Muscle of back (tissue), 3 donors: ENCODE measurements at regions not wholly inside any gene's neighbourhood (a gene's known extent, or its start where the extent isn't known, plus 50 kb on each side); places are given as distances from the start of the nearest gene placed in this dataset.

Experiments used
- DNase-seq, 3 donors: peaks; one replicate each; pipeline versions ENCODE4 v3.0.0 to v3.0.0-alpha.2; 2013

DNA sequence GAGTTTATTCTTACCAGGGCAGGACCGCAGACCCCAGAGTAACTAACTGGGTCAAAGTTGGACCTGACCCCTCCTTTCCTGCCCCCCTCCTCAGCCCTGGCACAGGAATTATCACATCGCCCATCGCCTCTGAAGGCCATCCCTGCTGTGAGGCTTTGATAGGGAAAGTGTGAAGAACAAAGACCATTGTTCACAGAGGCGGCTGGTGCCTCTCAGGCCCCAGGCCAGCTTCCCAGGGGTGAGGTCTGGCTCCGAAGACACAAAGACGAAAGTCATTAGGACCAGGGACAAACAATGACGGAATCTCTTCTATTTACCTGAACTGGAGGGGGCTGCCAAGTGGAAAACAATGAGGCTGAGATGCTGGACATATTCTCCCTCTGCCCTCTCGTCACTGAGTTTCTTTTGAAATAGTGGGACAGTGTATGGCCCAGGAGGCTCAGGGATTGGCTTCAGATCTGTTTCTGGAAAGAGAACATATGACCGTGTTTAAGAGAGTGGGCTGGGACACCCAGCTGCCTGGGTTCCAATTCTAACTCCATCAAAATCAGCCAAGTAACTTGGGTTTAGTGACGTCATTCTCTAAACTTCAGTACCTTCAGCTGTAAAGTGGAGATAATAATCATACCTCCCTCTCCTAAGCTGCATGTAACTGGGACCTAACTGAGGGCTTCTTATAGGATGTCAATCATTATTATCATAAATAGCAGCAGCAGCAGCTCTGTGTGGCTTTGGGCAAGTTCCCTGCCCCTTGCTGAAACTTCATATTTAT lies 769.4 kb downstream of the MED13L start:
- peak in 1 of 3 donors; percentile 23 for DNase-seq

DNA sequence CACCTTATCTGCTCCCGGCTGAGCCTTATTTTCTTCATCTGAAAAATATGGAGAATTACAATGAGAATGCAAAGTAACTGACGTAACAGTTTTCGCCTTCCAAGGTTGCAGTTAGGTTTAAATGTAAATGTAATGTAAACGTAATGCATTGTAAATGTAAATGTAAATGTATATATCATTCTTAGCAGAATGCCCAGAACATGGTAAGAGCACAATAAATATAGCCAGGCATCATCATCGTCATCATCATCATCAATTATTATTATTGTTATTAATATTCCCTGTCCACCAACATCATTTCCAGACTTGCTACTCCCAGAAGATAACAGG lies 770.0 kb downstream of the MED13L start:
- no peak for DNase-seq

DNA sequence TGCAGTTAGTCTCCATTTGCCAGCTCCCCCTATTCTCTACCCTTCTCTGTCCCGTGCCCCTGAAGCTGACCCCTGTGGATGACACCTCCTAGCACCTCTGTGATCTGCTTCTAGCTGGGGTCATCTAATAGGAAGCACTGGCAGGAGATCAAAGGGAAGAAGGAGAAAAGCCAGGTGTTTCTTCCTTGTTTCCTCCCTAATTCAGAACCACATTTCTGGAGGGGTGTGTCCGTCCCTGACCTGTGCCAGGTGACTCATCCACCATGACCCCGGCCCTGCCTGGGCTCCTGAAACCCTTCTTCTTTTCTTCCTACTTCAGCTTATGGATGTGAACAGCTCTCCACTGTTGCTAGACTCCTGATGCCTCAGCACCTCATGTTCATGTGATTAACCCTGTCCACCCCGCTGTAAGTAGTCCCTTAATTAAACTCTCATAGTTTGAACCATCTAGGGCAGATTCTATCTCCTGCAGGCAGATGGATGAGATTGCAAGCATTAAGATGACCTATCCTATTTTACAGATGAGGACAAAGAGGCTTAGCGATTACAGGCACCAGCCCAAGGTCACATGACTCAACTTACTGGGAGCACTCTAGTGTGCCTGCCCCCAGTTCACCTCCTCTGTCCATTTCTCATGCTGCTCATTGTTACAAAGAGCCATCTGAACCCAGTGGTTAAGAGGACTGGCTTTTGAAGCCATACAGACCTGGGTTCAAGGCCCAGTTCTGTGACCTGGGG lies 770.5 kb downstream of the MED13L start:
- no peak for DNase-seq

DNA sequence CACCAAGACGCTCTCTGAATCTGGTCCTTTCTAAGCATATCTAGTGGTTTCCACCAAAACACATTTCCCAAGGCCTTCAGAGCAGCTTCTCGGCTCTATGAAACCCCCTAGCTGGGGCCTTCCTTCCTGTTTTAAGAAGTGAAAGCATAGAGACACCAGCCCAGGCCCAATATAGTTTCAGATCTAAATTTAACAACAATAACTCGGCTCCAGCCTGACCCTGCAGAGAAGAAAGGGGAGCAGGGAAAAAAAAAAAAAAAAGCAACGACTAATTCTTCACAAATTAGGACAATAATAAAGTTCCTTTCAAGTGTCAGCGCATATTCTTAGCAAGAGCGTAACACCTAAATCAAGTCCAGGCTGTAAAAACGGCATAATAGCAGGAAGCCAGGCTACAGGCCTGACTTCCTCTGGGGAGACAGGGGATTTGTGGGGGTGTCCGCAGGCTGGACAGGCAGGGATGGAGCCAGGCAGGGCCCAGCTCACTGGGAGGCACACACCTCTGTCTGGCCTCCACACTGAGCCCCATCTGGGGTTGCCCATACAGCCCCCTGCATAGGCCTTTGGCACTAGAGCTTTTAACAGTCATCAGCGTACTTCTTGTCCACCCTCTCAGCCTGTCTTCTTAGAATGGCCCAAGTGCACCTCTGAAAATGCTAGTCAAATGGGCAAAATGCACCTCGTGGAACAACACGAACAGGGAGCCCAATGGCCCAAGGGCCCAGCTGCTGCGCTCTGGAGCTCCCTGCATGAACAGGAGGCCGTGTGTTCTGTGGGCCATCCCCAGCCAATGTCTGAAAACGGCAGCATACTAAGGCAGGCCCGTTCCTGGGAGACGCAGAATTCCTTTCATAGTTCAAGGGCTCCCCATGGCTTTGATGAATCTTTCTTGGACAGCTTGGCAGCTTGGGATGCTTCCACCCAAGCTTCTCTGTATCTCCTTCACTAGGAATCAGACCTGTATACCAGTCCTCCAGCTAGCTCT lies 772.9 kb downstream of the MED13L start:
- peak in 1 of 3 donors; percentile 48 for DNase-seq

DNA sequence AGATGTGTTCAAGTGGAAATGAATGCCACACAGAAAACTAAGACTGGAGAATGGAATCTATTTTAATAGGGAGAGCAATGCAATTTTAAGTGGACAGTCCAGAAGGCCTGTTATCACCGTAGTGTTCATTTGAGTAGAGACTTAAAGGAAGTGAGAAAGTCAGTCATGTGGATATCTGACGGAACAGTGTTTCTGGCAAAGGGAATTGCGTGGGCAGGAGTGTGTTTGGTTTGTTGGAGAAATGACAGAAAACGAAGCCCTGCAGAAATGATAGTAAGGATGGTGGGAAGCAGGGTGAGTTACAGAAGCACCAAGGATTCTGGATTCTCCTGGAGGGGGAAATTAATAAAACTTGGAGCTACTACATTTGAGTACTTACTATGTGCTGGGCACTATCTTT lies 776.6 kb downstream of the MED13L start:
- DNase-seq, result no peak

DNA sequence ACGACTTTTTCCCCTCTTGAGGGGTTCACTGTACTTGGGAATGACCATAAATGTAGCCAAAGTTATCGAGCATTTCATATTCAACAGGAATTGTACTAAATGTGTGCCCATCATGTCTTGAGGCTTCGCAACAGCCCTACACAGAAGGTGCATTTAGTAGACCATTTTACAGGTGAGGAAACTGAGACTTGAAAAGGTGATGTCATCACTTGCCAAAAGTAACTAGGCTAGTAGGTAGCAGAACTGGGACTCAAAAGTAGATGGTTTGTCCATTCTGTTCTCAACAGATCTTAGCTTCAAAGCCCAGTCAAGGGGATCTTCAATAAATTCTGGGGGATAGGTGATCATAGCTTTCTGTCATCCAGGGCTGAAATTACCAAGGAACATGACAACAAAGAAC lies 782.2 kb downstream of the MED13L start:
- no peak for DNase-seq

DNA sequence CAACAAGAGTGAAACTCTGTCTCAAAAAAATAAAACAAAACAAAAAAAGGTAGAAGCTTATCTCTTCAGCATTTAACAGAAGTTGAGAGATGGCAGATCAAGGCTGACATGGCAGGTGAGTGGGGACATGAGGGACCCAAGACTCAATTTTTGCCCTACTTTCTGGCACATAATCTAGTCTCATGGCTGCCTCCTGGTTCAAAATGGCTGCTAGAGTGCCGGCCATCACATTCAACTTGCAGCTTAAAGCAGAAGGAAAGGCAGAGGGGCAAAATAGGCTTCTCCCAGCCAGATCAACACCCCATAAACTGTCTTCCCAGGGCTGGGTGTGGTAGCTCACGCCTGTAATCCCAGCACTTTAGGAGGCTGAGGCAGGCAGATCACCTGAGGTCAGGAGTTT lies 784.9 kb downstream of the MED13L start:
- DNase-seq, result no peak

DNA sequence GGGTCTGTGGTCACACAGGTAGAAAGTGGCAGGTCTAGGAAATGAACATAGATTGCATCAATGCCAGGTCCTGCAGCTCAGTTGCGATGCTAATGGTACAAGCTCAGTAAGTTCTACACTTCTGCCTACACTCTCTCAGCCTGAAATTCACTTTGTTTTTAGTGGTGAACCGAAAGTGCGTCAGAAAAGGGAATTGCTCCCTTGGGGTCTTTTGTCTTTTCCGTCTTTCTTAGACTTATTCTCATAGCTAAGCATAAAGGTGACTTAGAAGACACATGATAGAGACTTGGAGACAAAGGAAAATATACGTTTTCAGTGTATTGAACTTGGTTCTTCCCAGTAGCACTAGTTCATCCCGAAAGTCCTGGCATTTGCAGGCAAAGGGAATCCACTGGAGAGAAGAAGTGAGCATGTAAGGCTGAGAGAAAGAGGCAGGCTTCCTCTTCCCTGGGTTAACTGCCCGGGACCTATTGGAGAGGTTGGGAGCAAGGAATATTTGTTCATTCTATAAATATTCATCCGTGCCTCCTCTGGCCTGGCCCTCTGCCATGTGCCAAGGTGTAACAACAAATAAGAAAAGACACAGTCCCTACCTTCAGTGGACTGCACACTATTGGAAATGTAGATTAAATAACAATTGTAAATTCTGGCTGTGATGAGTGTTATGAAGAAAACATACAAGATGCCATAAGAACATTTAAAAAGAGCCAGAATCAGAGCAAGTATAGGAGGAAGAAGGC lies 785.8 kb downstream of the MED13L start:
- peak in 1 of 3 donors; percentile 36 for DNase-seq

DNA sequence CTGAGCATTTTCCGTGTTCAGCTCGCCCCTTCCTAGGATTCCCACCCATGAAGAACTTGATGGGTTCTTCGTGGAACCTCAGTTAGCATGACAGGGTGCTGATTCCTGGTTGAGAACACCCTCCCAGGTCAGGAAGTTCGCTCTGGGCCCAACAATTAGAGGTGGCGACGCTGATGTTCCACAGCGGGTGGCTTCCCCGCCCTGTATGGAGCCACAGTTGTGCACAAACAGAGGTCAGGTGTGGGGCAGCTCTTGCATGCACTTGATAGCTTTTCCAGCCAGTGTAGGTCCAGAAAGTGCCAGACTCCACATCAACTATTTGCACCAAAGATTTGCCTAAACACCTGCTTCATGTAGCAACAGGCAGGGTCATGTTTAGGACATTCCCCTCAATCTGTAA lies 788.2 kb downstream of the MED13L start:
- no peak for DNase-seq

DNA sequence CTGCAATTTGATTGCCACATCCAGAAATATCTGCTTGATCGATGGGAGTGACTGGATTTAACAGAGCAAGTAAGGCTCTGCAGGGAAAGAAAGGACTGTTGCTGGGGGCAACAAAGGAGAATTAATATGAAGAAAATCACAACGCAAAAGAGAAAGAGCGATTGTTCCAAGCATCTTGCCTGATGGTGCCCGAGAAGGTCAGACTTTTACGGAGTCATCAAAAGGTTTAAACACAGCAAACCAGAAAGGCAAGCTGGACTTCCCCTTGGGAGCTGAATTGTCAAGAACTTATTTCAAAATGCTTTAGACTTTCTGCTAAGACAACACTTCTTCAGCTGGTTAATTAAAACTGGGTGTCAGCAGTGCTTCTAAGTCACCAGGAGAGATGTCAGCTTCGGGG lies 791.5 kb downstream of the MED13L start:
- DNase-seq, result no peak

DNA sequence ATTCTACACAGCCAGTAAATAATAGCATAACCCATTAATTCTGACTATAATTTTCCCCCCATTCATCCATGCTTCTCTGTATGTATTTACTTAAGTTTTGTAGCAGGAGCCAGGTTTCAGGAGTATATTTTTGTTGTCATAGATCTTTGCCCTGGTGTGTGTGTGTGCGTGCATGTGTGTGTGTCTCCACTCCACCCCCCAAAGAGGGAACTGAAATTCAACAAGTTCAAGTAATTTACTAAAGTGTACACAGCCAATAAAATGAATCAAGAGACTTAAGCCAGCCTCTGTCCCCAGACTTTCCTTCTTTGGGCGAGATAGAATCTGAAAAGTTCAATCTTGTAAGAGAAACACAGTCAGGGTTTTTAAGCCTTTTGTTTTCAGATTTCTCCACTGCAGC lies 792.0 kb downstream of the MED13L start:
- no peak for DNase-seq

DNA sequence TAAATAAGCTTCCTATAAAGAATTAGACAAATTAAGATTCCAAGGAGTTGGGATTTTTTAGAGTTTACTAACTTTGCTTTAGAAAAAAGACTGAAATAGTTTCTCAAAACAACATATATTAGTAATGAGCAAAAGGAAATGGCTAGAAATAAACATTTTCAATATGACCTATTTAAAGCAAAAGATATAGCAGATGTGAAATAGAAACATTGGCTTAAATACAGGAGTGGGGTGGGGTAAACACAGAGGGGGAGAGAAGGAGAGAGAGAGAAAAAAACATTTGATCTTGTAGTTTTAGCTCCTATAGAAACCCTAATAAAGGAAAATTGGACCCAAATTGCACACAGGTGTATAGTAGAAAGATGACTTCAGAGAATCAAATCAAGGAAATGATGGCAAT lies 794.5 kb downstream of the MED13L start:
- DNase-seq, result peak in 1 of 3 donors; percentile 42

DNA sequence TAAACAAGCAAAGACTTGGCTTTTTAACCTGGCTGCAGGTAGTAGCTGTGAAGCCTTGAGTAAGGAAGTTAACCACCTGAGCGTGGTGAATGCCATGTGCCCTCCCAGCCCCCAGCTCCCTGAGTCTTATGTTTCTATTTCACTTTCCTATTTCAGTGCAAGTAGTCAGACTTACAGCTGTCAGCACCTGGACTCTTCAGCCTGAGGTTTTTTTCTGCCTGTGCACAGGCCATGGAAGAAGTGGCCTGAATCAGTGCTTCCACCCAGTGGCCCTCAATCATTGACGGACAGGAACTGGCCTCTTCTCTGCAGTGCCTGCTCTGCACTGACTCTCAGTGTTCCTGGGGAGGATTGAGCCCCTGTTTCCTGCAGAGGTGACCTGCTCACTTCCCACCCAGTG lies 796.4 kb downstream of the MED13L start:
- no peak for DNase-seq

DNA sequence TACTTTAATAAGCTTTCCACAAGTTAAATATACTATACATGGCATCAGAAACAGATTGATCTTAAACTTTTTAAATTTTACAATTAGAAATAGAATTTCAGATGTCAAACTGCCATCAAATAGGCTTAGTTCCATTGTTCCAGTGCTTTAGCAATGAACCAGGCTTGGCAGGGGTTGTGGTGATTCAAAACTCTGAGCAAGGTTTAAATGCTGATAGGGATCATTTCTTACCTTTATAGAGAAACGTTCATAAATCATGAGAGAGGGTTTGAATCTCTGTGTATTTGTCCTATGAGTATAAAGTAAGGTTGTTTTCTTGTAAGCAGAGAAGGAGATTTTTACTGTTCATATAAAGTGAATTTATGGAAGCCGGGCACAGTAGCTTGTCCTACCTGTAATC lies 794.5 kb upstream of the TBX3 start:
- DNase-seq, result no peak

DNA sequence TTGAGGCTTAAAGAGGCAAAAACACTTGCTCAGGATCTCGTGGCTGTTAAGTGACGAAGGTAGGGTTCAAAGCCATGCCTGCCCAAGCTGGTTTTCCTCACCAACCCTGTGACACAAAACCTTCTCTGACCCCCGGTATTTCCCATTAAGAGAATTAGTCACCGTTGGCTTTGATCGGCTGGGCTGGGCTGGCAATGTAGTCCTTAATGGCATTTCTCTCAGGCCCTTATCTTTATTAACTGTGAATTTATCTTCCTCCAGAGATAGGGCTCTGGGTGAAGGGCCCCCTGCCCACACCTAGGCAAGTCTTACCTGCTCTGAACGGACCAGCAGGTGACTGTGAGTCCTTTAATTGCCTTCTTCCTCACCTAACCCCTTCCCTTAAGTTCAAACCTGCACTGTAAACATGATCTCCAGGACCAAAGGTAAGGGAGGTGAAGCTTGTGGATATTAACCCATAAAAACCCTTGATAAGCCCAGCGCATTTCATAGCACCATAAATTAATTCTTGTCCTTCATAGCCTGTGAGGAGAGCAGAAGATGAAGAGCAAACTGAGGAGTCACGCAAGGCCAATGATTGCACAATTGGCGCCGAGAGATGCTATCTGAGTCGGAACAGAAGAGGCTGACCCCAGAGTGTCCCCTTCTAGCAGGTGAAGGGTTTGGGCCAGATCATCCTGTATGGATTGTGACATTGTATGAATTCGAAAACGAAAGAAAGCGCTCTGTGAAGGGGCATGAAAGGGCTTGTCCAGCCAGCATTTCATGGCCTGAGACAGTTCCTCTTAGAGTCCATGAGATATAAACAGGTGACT lies 790.8 kb upstream of the TBX3 start:
- no peak for DNase-seq

DNA sequence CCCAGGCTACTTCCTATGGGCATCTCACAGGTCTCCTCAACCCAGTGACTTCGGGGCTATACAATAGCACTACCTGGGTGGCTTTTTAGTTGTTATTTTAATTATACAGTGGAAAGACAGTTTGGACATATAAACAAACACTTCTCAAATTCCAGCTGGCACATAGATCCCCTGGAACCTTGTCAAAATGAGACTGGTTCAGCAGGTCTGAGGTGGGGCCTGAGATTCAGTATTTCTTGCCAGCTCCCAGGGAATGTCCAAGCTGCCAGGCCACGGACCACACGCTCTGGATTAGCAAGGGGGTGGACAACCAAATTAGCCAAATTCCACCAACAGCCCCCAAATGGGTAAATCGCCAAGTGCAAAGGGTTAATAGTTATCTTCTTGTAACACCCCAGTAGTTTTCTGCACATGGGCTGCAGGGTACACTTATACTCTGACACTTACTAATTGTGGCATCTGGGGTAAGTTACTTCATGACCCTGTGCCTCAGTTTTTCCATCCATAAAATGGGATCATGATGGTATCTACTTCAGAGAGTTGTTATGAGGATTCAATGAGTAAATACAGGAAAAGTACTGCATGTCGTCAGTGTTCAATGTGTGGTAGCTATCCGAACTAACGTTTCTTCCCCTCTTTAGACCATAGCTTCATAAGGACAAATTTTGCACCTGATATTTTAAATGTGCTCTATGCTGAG lies 789.4 kb upstream of the TBX3 start:
- DNase-seq, result no peak

DNA sequence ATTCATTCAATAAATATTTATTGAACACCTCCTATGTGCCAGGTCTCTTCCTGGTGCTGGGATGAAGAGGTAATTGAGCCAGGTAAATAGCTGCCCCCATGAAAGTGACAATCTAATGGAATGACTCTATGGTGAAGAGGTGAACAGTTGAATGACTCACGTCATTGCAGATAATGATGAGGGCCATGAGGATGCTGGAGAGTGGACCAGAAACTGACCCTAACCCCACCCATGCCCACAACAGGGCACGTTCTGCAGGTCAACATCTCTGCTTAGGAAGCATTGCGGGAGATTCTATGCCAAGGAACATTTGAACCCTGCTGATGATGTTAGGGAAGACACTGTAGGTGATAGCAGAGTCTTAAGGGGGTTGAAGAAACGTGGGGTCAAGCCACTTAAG lies 788.9 kb upstream of the TBX3 start:
- no peak for DNase-seq

DNA sequence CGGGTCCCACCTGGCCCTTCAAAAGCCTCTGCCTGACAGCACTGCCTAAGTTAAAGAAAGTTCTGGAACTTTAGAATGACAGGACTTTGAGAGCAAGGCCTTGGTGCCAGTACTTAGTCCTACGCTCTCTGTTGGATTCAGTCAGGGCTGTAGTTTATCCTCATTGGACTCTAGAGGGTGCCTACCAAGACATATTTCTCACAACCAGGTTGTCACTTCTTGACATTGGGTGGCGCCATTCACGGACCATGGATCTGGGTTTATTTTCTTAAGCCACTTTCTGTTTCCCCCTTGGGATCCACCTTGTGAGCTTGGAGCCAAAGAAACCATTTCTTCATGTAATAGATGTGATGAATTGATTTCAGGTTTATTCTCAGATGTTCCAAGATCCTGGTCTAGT lies 787.0 kb upstream of the TBX3 start:
- DNase-seq, result no peak

DNA sequence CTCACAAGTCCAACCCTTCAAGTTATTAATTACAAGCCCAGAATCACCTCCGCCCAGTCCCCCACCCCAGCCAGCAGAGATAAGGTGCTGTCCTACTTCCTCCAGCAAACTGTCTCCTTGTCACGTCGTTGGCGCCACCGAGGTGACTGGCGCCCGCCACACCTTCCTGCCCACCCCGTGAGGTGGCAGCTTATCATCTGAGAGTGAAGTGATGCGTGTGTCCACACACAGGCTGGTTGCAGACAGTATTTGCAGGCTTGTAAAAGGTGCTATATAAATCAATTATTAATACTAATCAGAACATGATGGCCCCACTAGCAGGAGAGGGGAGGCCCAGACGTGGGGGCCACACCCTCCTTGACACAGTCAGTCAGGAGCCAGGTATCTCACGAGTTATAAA lies 786.6 kb upstream of the TBX3 start:
- DNase-seq, result no peak

DNA sequence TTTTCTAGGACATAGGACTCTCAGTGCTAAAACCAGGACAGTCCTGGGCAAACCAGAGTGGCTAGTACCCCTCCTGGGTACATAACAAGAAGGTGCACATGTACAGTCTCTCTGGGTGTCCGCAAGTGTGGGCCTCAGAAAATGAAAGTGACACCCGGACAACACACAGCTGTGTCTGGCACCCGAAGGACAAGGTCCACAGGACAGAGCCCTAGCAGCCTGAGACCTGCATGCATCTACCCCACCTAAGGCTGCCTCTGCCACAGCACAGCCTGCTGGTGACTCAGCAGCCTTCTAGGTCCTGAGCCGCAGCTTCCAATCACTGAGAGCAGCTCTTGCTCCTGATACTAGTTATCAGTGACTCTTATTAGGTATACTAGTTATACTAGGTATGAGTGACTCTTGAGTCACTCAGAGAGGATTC lies 784.1 kb upstream of the TBX3 start:
- DNase-seq, result no peak
